T-helper 17 cell (primary cell): ENCODE measurements at regions not wholly inside any gene's neighbourhood (a gene's known extent, or its start where the extent isn't known, plus 50 kb on each side); places are given as distances from the start of the nearest gene placed in this dataset.
"Not testable (repeated sequence)": the region's sequence is repeated elsewhere in the genome, so short reads cannot be mapped to it uniquely, and the experiment has no call there.

ENCODE experiments used
- ATAC-seq: fragments of 150-1000 bp; cut with Tn5 transposase; 2 replicates; pipeline ENCODE4 v1.10.0; 2021; ENCODE audit warnings: mild to moderate bottlenecking, moderate library complexity
- DNase-seq, 3 donors: peaks; one replicate each; pipeline versions ENCODE4 v3.0.0 to v3.0.0-alpha.2; 2020 to 2021
- H3K9me3 ChIP-seq: one replicate; pipeline ENCODE4 v1.7.0; 2013; ENCODE audit warnings: low read length, mild to moderate bottlenecking; ENCODE audit not compliant: control insufficient read depth, poor library complexity, severe bottlenecking
- H3K27ac Mint-ChIP-seq: one replicate; pipeline ENCODE4 v1.8.0; 2022; ENCODE audit warnings: mild to moderate bottlenecking, moderate library complexity, mixed read lengths
- H3K27me3 Mint-ChIP-seq: one replicate; pipeline ENCODE4 v1.8.0; 2022; ENCODE audit warnings: mixed read lengths
- H3K36me3 Mint-ChIP-seq: one replicate; pipeline ENCODE4 v1.8.0; 2022; ENCODE audit warnings: low read depth, mixed read lengths
- H3K4me1 Mint-ChIP-seq: one replicate; pipeline ENCODE4 v1.8.0; 2022; ENCODE audit warnings: mild to moderate bottlenecking, mixed read lengths
- H3K4me3 Mint-ChIP-seq: one replicate; pipeline ENCODE4 v1.8.0; 2022; ENCODE audit warnings: mild to moderate bottlenecking, moderate library complexity, mixed read lengths

- H3K27ac Mint-ChIP-seq, result no peak overlapping the region
- H3K9me3 ChIP-seq, result no peaks in the 10 kb centered on the region
- H3K27me3 Mint-ChIP-seq, result peaks cover 36% of the 10 kb centered on the region
- DNase-seq (no peak), ATAC-seq (no peak)
- peaks cover 3% of the 10 kb centered on the region for H3K36me3 Mint-ChIP-seq
- no peaks in the 10 kb centered on the region for H3K4me1 Mint-ChIP-seq
- H3K4me3 Mint-ChIP-seq, result no peak overlapping the region
Measured at GRCh38 chr3:170653801-170654200, 67.9 kb upstream of the SLC7A14 start.

- no peaks in the 10 kb centered on the region for H3K9me3 ChIP-seq
- H3K4me3 Mint-ChIP-seq, result no peak overlapping the region
- H3K4me1 Mint-ChIP-seq, result no peaks in the 10 kb centered on the region
- DNase-seq (no peak), ATAC-seq (no peak)
- no peaks in the 10 kb centered on the region for H3K36me3 Mint-ChIP-seq
- peaks cover 25% of the 10 kb centered on the region for H3K27me3 Mint-ChIP-seq
- H3K27ac Mint-ChIP-seq, result no peak overlapping the region
Measured at GRCh38 chr3:170651260-170651845, 65.5 kb upstream of the SLC7A14 start.

GRCh38 chr3:170650557-170650956 lies 64.7 kb upstream of the SLC7A14 start:
- DNase-seq, H3K9me3 ChIP-seq, H3K4me1 Mint-ChIP-seq, ATAC-seq, H3K4me3 Mint-ChIP-seq, H3K27ac Mint-ChIP-seq, H3K36me3 Mint-ChIP-seq: not testable (repeated sequence)
- H3K27me3 Mint-ChIP-seq, result peaks cover 18% of the 10 kb centered on the region

- H3K27me3 Mint-ChIP-seq, result peaks cover 6% of the 10 kb centered on the region
- DNase-seq (no peak), ATAC-seq (no peak)
- no peak overlapping the region for H3K4me3 Mint-ChIP-seq
- H3K4me1 Mint-ChIP-seq, result no peaks in the 10 kb centered on the region
- H3K9me3 ChIP-seq, result no peaks in the 10 kb centered on the region
- no peak overlapping the region for H3K27ac Mint-ChIP-seq
- H3K36me3 Mint-ChIP-seq, result no peaks in the 10 kb centered on the region
Measured at GRCh38 chr3:170644711-170645110, 58.8 kb upstream of the SLC7A14 start.

GRCh38 chr3:170643831-170644230 lies 58.0 kb upstream of the SLC7A14 start:
- DNase-seq (no peak), ATAC-seq (no peak)
- Mint-ChIP-seq H3K4me3 (no peak overlapping the region), H3K36me3 (no peaks in the 10 kb centered on the region), H3K27ac (no peak overlapping the region), H3K4me1 (no peaks in the 10 kb centered on the region), H3K27me3 (peaks cover 5% of the 10 kb centered on the region)
- no peaks in the 10 kb centered on the region for H3K9me3 ChIP-seq

GRCh38 chr3:170642882-170643601 lies 57.2 kb upstream of the SLC7A14 start:
- Mint-ChIP-seq H3K4me3 (no peak overlapping the region), H3K27ac (no peak overlapping the region), H3K36me3 (no peaks in the 10 kb centered on the region), H3K4me1 (no peaks in the 10 kb centered on the region), H3K27me3 (peaks cover 6% of the 10 kb centered on the region)
- no peak for ATAC-seq
- H3K9me3 ChIP-seq, result no peaks in the 10 kb centered on the region
- DNase-seq, result no peak

- no peaks in the 10 kb centered on the region for H3K9me3 ChIP-seq
- H3K4me3 Mint-ChIP-seq, result no peak overlapping the region
- H3K27ac Mint-ChIP-seq, result no peak overlapping the region
- ATAC-seq (no peak), DNase-seq (no peak)
- H3K36me3 Mint-ChIP-seq, result no peaks in the 10 kb centered on the region
- H3K4me1 Mint-ChIP-seq, result no peaks in the 10 kb centered on the region
- peaks cover 16% of the 10 kb centered on the region for H3K27me3 Mint-ChIP-seq
Measured at GRCh38 chr3:170641510-170642236, 55.8 kb upstream of the SLC7A14 start.

- Mint-ChIP-seq H3K4me1 (no peaks in the 10 kb centered on the region), H3K27ac (no peak overlapping the region), H3K27me3 (peaks cover 26% of the 10 kb centered on the region), H3K4me3 (no peak overlapping the region), H3K36me3 (no peaks in the 10 kb centered on the region)
- DNase-seq (no peak), ATAC-seq (no peak)
- no peaks in the 10 kb centered on the region for H3K9me3 ChIP-seq
Measured at GRCh38 chr3:170640737-170641171, 54.9 kb upstream of the SLC7A14 start.

- ATAC-seq, result no peak
- H3K4me3 Mint-ChIP-seq, result no peak overlapping the region
- no peaks in the 10 kb centered on the region for H3K4me1 Mint-ChIP-seq
Measured at GRCh38 chr3:170638988-170639387, 53.1 kb upstream of the SLC7A14 start.

GRCh38 chr3:170637306-170637705 lies 51.4 kb upstream of the SLC7A14 start:
- H3K9me3 ChIP-seq, result no peaks in the 10 kb centered on the region
- no peak for ATAC-seq
- Mint-ChIP-seq H3K27ac (no peak overlapping the region), H3K4me1 (no peaks in the 10 kb centered on the region), H3K27me3 (peaks cover 36% of the 10 kb centered on the region), H3K4me3 (no peak overlapping the region), H3K36me3 (no peaks in the 10 kb centered on the region)
- DNase-seq, result no peak

More at GRCh38 chr3:170638988-170639387, 53.1 kb upstream of the SLC7A14 start:
- H3K27me3 Mint-ChIP-seq, result peaks cover 36% of the 10 kb centered on the region
- H3K36me3 Mint-ChIP-seq, result no peaks in the 10 kb centered on the region
- no peak overlapping the region for H3K27ac Mint-ChIP-seq
- no peaks in the 10 kb centered on the region for H3K9me3 ChIP-seq
- no peak for DNase-seq

- Mint-ChIP-seq H3K36me3 (no peaks in the 10 kb centered on the region), H3K4me1 (no peaks in the 10 kb centered on the region), H3K4me3 (no peak overlapping the region), H3K27ac (no peak overlapping the region), H3K27me3 (peaks cover 36% of the 10 kb centered on the region)
- DNase-seq (no peak), ATAC-seq (no peak)
- H3K9me3 ChIP-seq, result no peaks in the 10 kb centered on the region
Measured at GRCh38 chr3:170636400-170636973, 50.6 kb upstream of the SLC7A14 start.
